OCI-LY7 (cell line): ENCODE measurements at regions not wholly inside any gene's neighbourhood (a gene's known extent, or its start where the extent isn't known, plus 50 kb on each side); places are given as distances from the start of the nearest gene placed in this dataset.

Experiments
- BruUV-seq: library from RNA; stranded (reverse); fragments of 400-500 nt; replicated peaks from 2 replicates; lab custom pipeline; 2021; lab: Mats Ljungman, UMichigan
- CTCF ChIA-PET: fragments of 300-600 bp; sonication (Branson Sonifier 250); formaldehyde crosslinking; loops from one replicate; lab custom pipeline; 2022; ENCODE audit warnings: antibody characterized with exemption; ENCODE audit not compliant: unreplicated experiment; lab: Charles Lee
- POLR2A ChIA-PET: fragments of 300-600 bp; sonication (Branson Sonifier 250); formaldehyde crosslinking; loops from one replicate; lab custom pipeline; 2022; ENCODE audit warnings: antibody characterized with exemption; lab: Charles Lee
- DNase-seq: peaks from one replicate; pipeline ENCODE4 v3.0.0-alpha.2; 2015; ENCODE audit warnings: low spot score
- H2AFZ ChIP-seq: fragments of 200-600 bp; sonication (generic), shearing (Covaris generic); 2 replicates; pipeline ENCODE4 v1.6.1; 2014; ENCODE audit warnings: mild to moderate bottlenecking, antibody characterized with exemption, low read length, moderate library complexity
- H3K27ac ChIP-seq: fragments of 200-600 bp; sonication (generic); 2 replicates; pipeline ENCODE4 v1.5.1; 2014; ENCODE audit warnings: mixed run types, low read depth, mild to moderate bottlenecking, moderate library complexity, low read length, inconsistent platforms; ENCODE audit not compliant: poor library complexity, severe bottlenecking
- H3K36me3 ChIP-seq: fragments of 200-600 bp; sonication (generic); 2 replicates; pipeline ENCODE4 v1.6.1; 2014; ENCODE audit warnings: mild to moderate bottlenecking, antibody characterized with exemption, low read length, moderate library complexity, mixed read lengths; ENCODE audit not compliant: insufficient read depth
- H3K4me1 ChIP-seq: fragments of 200-600 bp; sonication (generic); 2 replicates; pipeline ENCODE4 v1.5.1; 2014; ENCODE audit warnings: mild to moderate bottlenecking, low read length; ENCODE audit not compliant: insufficient read depth, poor library complexity, severe bottlenecking
- H3K4me2 ChIP-seq: fragments of 200-600 bp; sonication (generic); 2 replicates; pipeline ENCODE4 v1.6.1; 2014; ENCODE audit warnings: mild to moderate bottlenecking, low read length
- H3K4me3 ChIP-seq: fragments of 200-600 bp; sonication (generic); 2 replicates; pipeline ENCODE4 v1.5.1; 2014; ENCODE audit warnings: mild to moderate bottlenecking, low read depth, low read length; ENCODE audit not compliant: poor library complexity, severe bottlenecking
- H3K79me2 ChIP-seq: fragments of 200-600 bp; sonication (generic); 2 replicates; pipeline ENCODE4 v1.6.1; 2016; ENCODE audit warnings: low read depth, mild to moderate bottlenecking, low read length, moderate library complexity, mixed read lengths; ENCODE audit not compliant: insufficient read depth
- H3K9me2 ChIP-seq: fragments of 200-600 bp; sonication (generic); 2 replicates; pipeline ENCODE4 v1.6.1; 2016; ENCODE audit warnings: mild to moderate bottlenecking, low read length, mixed read lengths; ENCODE audit not compliant: insufficient read depth
- H3K9me3 ChIP-seq: fragments of 200-600 bp; sonication (generic); 2 replicates; pipeline ENCODE4 v1.6.1; 2014; ENCODE audit warnings: mild to moderate bottlenecking, mixed run types, low read length, mixed read lengths
- H4K20me1 ChIP-seq: fragments of 200-600 bp; sonication (generic); 2 replicates; pipeline ENCODE4 v1.6.1; 2014; ENCODE audit warnings: mild to moderate bottlenecking, antibody characterized with exemption, low read length, moderate library complexity, mixed read lengths; ENCODE audit not compliant: insufficient read depth
- CTCF ChIP-seq: fragments of 200-600 bp; sonication (generic); conservative IDR thresholded peaks from 2 replicates; pipeline ENCODE4 v1.5.1; 2014; ENCODE audit warnings: mild to moderate bottlenecking, antibody characterized with exemption, low read length, moderate library complexity, mixed read lengths
- EZH2phosphoT487 ChIP-seq: fragments of 200-600 bp; sonication (generic); IDR thresholded peaks from 2 replicates; pipeline ENCODE4 v1.6.1; 2018; ENCODE audit warnings: low read depth, borderline replicate concordance, mild to moderate bottlenecking, mixed run types, antibody characterized with exemption, low read length, moderate library complexity, mixed read lengths
- intact Hi-C: fragments of 100-400 bp; cut with micrococcal nuclease; formaldehyde crosslinking; loops from one replicate; pipeline ENCODE4 v1.10.0; 2022; ENCODE audit not compliant: unreplicated experiment

- POLR2A ChIA-PET: interaction anchor here (1.1 kb wide), 1 partner anchor 18 kb away, joined by 3 read pairs; no protein-coding TSS in a partner anchor
- intact Hi-C loops: no loop called here
- Histone ChIP-seq H3K27ac (no peak overlapping the region), H3K9me2 (no peaks in the 10 kb centered on the region), H3K36me3 (no peaks in the 10 kb centered on the region), H2AFZ (no peak overlapping the region), H3K9me3 (no peaks in the 10 kb centered on the region), H3K4me2 (no peak overlapping the region), H3K79me2 (no peaks in the 10 kb centered on the region), H3K4me3 (no peak overlapping the region), H3K4me1 (no peaks in the 10 kb centered on the region), H4K20me1 (no peaks in the 10 kb centered on the region)
- BruUV-seq: no TSS peak
- no peak for DNase-seq
- CTCF ChIA-PET: no interaction called here
- TF ChIP-seq EZH2phosphoT487: no peak
- TF ChIP-seq CTCF: no peak
Observed at GRCh38 chr4:185955151-185955770, 113.7 kb upstream of the TLR3 start.

DNA sequence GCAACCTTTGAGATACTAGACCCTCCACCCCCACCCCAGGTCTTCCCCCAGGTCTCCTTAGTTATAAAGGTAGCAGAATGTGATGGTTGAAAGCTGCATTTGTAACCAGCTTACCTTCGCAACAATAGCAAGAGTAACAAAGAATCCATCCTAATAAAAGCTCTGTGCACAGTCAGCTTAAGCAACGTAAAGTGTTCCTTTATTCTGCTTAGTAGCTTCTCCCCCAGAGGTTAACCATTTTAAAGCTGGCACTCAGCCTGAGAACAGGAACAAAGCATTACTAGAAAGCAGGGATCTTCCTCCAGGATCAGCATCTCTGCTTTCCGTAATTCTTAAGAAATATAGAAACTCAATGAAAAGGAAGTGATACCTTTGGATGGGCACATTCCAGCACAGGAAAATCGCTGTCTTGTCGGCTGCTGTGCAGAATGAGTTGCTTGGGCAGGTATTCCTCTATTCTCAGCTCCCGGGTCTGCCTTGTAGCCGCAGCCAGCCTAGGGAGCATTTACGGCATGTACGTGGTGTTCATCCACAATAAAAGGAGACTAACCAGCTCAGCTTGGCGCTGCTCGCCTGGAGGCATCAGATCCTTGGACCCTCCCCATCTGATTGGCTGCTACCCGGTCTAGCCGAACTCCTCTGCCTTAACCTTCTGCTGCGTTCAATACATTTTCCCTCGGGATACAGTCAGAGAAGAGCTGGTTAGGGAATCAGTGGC, 113.0 kb upstream of the TLR3 start:
- no peaks in the 10 kb centered on the region for H3K36me3 ChIP-seq
- H3K27ac ChIP-seq: no peak overlapping the region
- ChIA-PET POLR2A (interaction anchor here (1.1 to 1.3 kb wide), 2 partner anchors 19 to 49 kb away, joined by 3 read pairs; no protein-coding TSS in a partner anchor), CTCF (no interaction called here)
- H3K4me3 ChIP-seq: no peak overlapping the region
- H3K9me3 ChIP-seq: no peaks in the 10 kb centered on the region
- no peak overlapping the region for H3K4me2 ChIP-seq
- H3K79me2 ChIP-seq: no peaks in the 10 kb centered on the region
- intact Hi-C loops: no loop called here
- no peak for DNase-seq
- no peaks in the 10 kb centered on the region for H4K20me1 ChIP-seq
- no peak for TF ChIP-seq EZH2phosphoT487
- TF ChIP-seq CTCF: no peak
- H3K9me2 ChIP-seq: no peaks in the 10 kb centered on the region
- no peaks in the 10 kb centered on the region for H3K4me1 ChIP-seq
- H2AFZ ChIP-seq: no peak overlapping the region
- no TSS peak for BruUV-seq

GRCh38 chr4:185956544-185956940, 112.4 kb upstream of the TLR3 start:
- H3K9me3 ChIP-seq: no peaks in the 10 kb centered on the region
- no peak overlapping the region for H3K27ac ChIP-seq
- no TSS peak for BruUV-seq
- H3K36me3 ChIP-seq: no peaks in the 10 kb centered on the region
- ChIA-PET CTCF (no interaction called here), POLR2A (interaction anchor here (1.3 kb wide), 1 partner anchor 49 kb away, joined by 3 read pairs; no protein-coding TSS in a partner anchor)
- H3K9me2 ChIP-seq: no peaks in the 10 kb centered on the region
- DNase-seq: no peak
- TF ChIP-seq EZH2phosphoT487 (no peak), CTCF (no peak)
- H3K4me3 ChIP-seq: no peak overlapping the region
- no peaks in the 10 kb centered on the region for H4K20me1 ChIP-seq
- no peak overlapping the region for H3K4me2 ChIP-seq
- H3K4me1 ChIP-seq: no peaks in the 10 kb centered on the region
- H3K79me2 ChIP-seq: no peaks in the 10 kb centered on the region
- no peak overlapping the region for H2AFZ ChIP-seq
- intact Hi-C loops: no loop called here
